B cell (primary cell): ENCODE measurements at regions not wholly inside any gene's neighbourhood (a gene's known extent, or its start where the extent isn't known, plus 50 kb on each side); places are given as distances from the start of the nearest gene placed in this dataset.

Experiments
- ATAC-seq: fragments of 200-7000 bp; cut with Tn5 transposase; one replicate; pipeline ENCODE4 v1.10.0; 2021; ENCODE audit warnings: low read depth, mild to moderate bottlenecking, moderate number of reproducible peaks, moderate library complexity
- CTCF ChIA-PET: fragments of 350-600 bp; sonication (Branson Sonifier 250); formaldehyde crosslinking; loops from one replicate; lab custom pipeline; 2021; ENCODE audit warnings: antibody characterized with exemption, inconsistent platforms; lab: Charles Lee
- POLR2A ChIA-PET: fragments of 350-600 bp; sonication (Branson Sonifier 250); formaldehyde crosslinking; loops from one replicate; lab custom pipeline; 2021; ENCODE audit warnings: antibody characterized with exemption; lab: Charles Lee
- DNase-seq: peaks from one replicate; pipeline ENCODE4 v3.0.0; 2013
- H2AFZ ChIP-seq: 2 replicates; pipeline ENCODE4 v1.6.1; 2012; ENCODE audit warnings: mild to moderate bottlenecking, low read depth, low read length; ENCODE audit not compliant: insufficient read depth, poor library complexity, severe bottlenecking
- H3K27ac ChIP-seq, 2 donors: 1 replicate in 1 of 2; 2 replicates in 1 of 2; pipeline ENCODE4 v1.5.1; 2012 to 2013; ENCODE audit warnings: low read length in 2 of 2, mild to moderate bottlenecking in 2 of 2, moderate library complexity in 1 of 2
- H3K27me3 ChIP-seq, 4 experiments: fragments of 200-600 bp in 1 of 4; sonication (generic) in 1 of 4; replicated peaks in 1 of 4; 1 replicate in 2 of 4; 2 replicates in 2 of 4; pipeline versions ENCODE4 v1.6.1 to v1.7.0; 2013 to 2016; ENCODE audit warnings: low read length in 3 of 4, mild to moderate bottlenecking in 2 of 4, mixed read lengths in 1 of 4, moderate library complexity in 1 of 4; ENCODE audit not compliant: insufficient read depth in 4 of 4, control insufficient read depth in 3 of 4; ENCODE audit errors: control extremely low read depth in 1 of 4
- H3K36me3 ChIP-seq, 2 experiments: replicated peaks in 1 of 2; 1 replicate in 1 of 2; 2 replicates in 1 of 2; pipeline versions ENCODE4 v1.6.1 to v1.7.1; 2013; ENCODE audit warnings: low read length in 1 of 2; ENCODE audit not compliant: insufficient read depth in 2 of 2, control insufficient read depth in 1 of 2; ENCODE audit errors: control extremely low read depth in 1 of 2, extremely low read depth in 1 of 2
- H3K4me1 ChIP-seq, 2 donors: fragments of 200-600 bp in 1 of 2; sonication (generic) in 1 of 2; 1 replicate in 1 of 2; 2 replicates in 1 of 2; pipeline versions ENCODE4 v1.5.1 to v1.6.1; 2013 to 2017; ENCODE audit warnings: low read length in 2 of 2; ENCODE audit not compliant: control insufficient read depth in 2 of 2, insufficient read depth in 2 of 2
- H3K4me2 ChIP-seq: replicated peaks from 2 replicates; pipeline ENCODE3; 2012; ENCODE audit warnings: mild to moderate bottlenecking, low read depth, low read length; ENCODE audit not compliant: poor library complexity, severe bottlenecking
- H3K4me3 ChIP-seq, 5 experiments: fragments of 200-600 bp in 1 of 5; sonication (generic) in 1 of 5; 1 replicate in 3 of 5; 2 replicates in 2 of 5; pipeline versions ENCODE4 v1.5.1 to v1.7.0; 2011 to 2016; ENCODE audit warnings: low read length in 4 of 5, mild to moderate bottlenecking in 4 of 5, low read depth in 2 of 5, control low read depth in 1 of 5, moderate library complexity in 1 of 5; ENCODE audit not compliant: insufficient read depth in 1 of 5; ENCODE audit errors: control extremely low read depth in 1 of 5, extremely low read depth in 1 of 5
- H3K79me2 ChIP-seq: fragments of 200-600 bp; sonication (generic); one replicate; pipeline ENCODE4 v1.6.0; 2016; ENCODE audit warnings: low read length; ENCODE audit not compliant: control insufficient read depth, insufficient read depth
- H3K9ac ChIP-seq: fragments of 200-600 bp; sonication (generic); 2 replicates; pipeline ENCODE4 v1.6.1; 2017; ENCODE audit warnings: mild to moderate bottlenecking, low read length, moderate library complexity
- H3K9me3 ChIP-seq, 3 donors: one replicate each; pipeline versions ENCODE4 v1.6.1 to v1.7.1; 2013; ENCODE audit warnings: low read length in 2 of 3; ENCODE audit not compliant: control insufficient read depth in 2 of 3, insufficient read depth in 1 of 3; ENCODE audit errors: control extremely low read depth in 1 of 3
- H4K20me1 ChIP-seq: 2 replicates; pipeline ENCODE4 v1.6.0; 2012; ENCODE audit warnings: mild to moderate bottlenecking, low read length; ENCODE audit not compliant: insufficient read depth, control insufficient read depth, poor library complexity, severe bottlenecking
- H3K27ac Mint-ChIP-seq: one replicate; pipeline ENCODE4 v1.8.0; 2021; ENCODE audit warnings: mixed read lengths
- H3K27me3 Mint-ChIP-seq: one replicate; pipeline ENCODE4 v1.8.0; 2021; ENCODE audit warnings: mixed read lengths
- H3K4me1 Mint-ChIP-seq: one replicate; pipeline ENCODE4 v1.8.0; 2021; ENCODE audit warnings: mixed read lengths
- H3K4me3 Mint-ChIP-seq: one replicate; pipeline ENCODE4 v1.8.0; 2021; ENCODE audit warnings: mixed read lengths
- H3K9me3 Mint-ChIP-seq: one replicate; pipeline ENCODE4 v1.8.0; 2022; ENCODE audit warnings: mixed read lengths; ENCODE audit not compliant: insufficient read depth
- EZH2 ChIP-seq: IDR thresholded peaks from 2 replicates; pipeline ENCODE4 v1.6.1; 2012; ENCODE audit warnings: borderline replicate concordance, low read depth, mild to moderate bottlenecking, moderate library complexity, low read length; ENCODE audit not compliant: insufficient read depth, poor library complexity, severe bottlenecking
- WGBS: methylation state at CpG from one replicate; pipeline ENCODE4 v1.1.5; 2013; ENCODE audit warnings: missing lambda C conversion rate; ENCODE audit not compliant: insufficient coverage; 5-methylcytosine and 5-hydroxymethylcytosine counted together
- intact Hi-C: fragments of 100-400 bp; cut with micrococcal nuclease; formaldehyde crosslinking; loops from one replicate; pipeline ENCODE4 v1.10.0; 2022
- TF ChIP-seq, protein P1 (sequence below): fragments of 200-600 bp; IDR thresholded peaks from one replicate; pipeline ENCODE4 v1.8.0; 2022; ENCODE audit warnings: antibody characterized with exemption, mild to moderate bottlenecking

DNA sequence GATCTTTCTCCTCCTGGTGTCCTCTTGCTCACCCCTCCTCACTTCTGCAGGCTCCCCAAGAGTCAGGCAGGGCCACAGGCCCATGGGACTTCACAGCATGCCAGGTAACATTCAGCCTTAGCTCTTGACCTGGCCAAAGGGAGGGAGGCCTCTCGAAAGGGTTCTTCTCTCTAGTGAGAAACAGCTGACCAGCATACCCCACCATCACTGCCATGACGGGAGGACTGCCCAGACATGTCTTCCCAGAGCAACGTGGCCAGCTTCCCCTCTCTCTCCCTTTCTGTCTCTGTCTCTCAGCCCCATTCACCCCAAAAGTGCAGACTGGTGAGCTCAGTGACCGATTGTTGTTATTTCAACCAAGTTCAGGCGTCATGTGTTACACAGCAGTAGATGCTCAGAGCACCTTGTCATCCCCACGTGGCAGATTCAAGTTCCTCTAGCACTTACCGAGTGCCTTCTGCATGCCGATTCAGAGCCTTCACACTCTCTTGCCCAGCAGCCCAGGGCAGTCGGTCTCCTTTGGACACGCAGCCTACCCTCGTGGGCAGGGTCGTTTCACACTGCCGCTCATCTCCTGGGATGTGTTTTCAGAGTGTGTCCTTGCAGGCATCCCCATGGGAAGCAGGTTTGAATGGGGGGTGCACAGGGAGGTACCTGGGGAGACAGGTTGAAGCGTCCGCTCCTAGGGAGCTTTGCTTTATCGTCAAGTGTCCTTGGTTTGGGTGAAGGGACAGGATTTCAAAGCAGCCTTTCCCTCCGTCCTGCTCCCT lies 259.9 kb downstream of the NDUFA10 start:
- Mint-ChIP-seq H3K9me3 (no peaks in the 10 kb centered on the region), H3K27me3 (peaks cover 10% of the 10 kb centered on the region), H3K4me3 (no peak overlapping the region), H3K27ac (no peak overlapping the region), H3K4me1 (no peaks in the 10 kb centered on the region)
- intact Hi-C loops = no loop called here
- H4K20me1 ChIP-seq = no peaks in the 10 kb centered on the region
- POLR2A ChIA-PET = no interaction called here
- no peak overlapping the region for H3K4me3 ChIP-seq
- ATAC-seq = no peak
- H3K9ac ChIP-seq = no peak overlapping the region
- no peaks in the 10 kb centered on the region for H3K36me3 ChIP-seq
- 86% methylated on average over 12 of the region's 17 CpGs for WGBS
- no peak for DNase-seq
- H3K4me2 ChIP-seq = no peak overlapping the region
- no peak overlapping the region for H3K27ac ChIP-seq
- no peaks in the 10 kb centered on the region for H3K4me1 ChIP-seq
- H3K79me2 ChIP-seq = no peaks in the 10 kb centered on the region
- CTCF ChIA-PET = no interaction called here
- TF ChIP-seq, protein P1, sequence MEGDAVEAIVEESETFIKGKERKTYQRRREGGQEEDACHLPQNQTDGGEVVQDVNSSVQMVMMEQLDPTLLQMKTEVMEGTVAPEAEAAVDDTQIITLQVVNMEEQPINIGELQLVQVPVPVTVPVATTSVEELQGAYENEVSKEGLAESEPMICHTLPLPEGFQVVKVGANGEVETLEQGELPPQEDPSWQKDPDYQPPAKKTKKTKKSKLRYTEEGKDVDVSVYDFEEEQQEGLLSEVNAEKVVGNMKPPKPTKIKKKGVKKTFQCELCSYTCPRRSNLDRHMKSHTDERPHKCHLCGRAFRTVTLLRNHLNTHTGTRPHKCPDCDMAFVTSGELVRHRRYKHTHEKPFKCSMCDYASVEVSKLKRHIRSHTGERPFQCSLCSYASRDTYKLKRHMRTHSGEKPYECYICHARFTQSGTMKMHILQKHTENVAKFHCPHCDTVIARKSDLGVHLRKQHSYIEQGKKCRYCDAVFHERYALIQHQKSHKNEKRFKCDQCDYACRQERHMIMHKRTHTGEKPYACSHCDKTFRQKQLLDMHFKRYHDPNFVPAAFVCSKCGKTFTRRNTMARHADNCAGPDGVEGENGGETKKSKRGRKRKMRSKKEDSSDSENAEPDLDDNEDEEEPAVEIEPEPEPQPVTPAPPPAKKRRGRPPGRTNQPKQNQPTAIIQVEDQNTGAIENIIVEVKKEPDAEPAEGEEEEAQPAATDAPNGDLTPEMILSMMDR = no peak
- no peak for TF ChIP-seq EZH2
- no peak overlapping the region for H2AFZ ChIP-seq
- H3K27me3 ChIP-seq = no peaks in the 10 kb centered on the region
- peaks cover 0 to 18% (median 0%) of the 10 kb centered on the region in 3 donors for H3K9me3 ChIP-seq

DNA sequence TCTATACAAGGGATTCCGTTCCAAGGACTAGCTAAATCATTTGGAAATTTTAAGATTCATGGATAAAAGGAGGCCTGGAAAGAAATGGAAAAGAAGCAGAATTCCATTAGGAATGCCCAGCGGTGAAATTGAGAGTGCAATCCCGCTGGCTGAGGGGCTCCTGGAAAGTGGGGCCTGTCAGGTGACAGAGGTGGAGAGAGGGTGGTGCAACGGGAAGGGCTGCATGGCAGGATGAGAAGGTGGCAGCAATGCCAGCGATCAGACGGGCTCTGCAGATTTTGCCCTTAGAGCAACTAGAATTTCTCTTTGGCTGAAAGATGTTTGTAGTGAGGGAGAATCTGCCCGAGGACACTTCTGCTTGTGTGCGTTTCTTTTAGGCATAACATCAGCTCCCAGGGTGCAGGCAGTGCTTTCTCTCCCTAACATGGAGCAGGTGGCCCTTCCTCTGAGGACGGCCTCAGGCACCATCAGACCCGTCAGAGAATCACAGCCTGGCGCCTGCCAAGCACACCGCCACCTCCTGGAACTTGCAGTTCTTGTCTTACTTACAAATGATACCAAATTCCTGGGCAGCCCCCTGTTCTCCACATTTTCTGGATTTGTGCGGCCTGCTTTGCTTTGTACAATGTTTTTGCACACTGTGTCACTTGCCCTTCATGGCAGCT lies 261.6 kb downstream of the NDUFA10 start:
- DNase-seq (no peak), ATAC-seq (no peak)
- CTCF ChIA-PET = no interaction called here
- no peak for TF ChIP-seq EZH2
- TF ChIP-seq, protein P1 = no peak
- Histone ChIP-seq H2AFZ (no peak overlapping the region), H3K79me2 (no peaks in the 10 kb centered on the region), H3K4me1 (no peaks in the 10 kb centered on the region), H4K20me1 (no peaks in the 10 kb centered on the region), H3K4me3 (no peak overlapping the region), H3K27ac (no peak overlapping the region), H3K9me3 (peaks cover 0 to 18% (median 0%) of the 10 kb centered on the region in 3 donors), H3K27me3 (no peaks in the 10 kb centered on the region), H3K36me3 (no peaks in the 10 kb centered on the region), H3K4me2 (no peak overlapping the region), H3K9ac (no peak overlapping the region)
- intact Hi-C loops = no loop called here
- 90% methylated on average over 13 of the region's 13 CpGs for WGBS
- H3K9me3 Mint-ChIP-seq = no peaks in the 10 kb centered on the region
- no peak overlapping the region for H3K4me3 Mint-ChIP-seq
- POLR2A ChIA-PET = no interaction called here
- no peak overlapping the region for H3K27ac Mint-ChIP-seq
- H3K4me1 Mint-ChIP-seq = no peaks in the 10 kb centered on the region
- H3K27me3 Mint-ChIP-seq = peaks cover 3% of the 10 kb centered on the region
